Testis (tissue), 2 donors: ENCODE measurements at regions not wholly inside any gene's neighbourhood (a gene's known extent, or its start where the extent isn't known, plus 50 kb on each side); places are given as distances from the start of the nearest gene placed in this dataset.
A peak's percentile ranks its signal among the peaks of the same experiment; 100 is the strongest.

ENCODE experiments used
- DNase-seq: peaks from one replicate; pipeline ENCODE4 v3.0.0-alpha.2; 2019
- H3K27ac ChIP-seq, 2 donors: fragments of 200-600 bp; sonication (generic); one replicate each; pipeline ENCODE4 v1.5.1; 2019
- H3K27me3 ChIP-seq: fragments of 200-600 bp; sonication (generic); one replicate; pipeline ENCODE4 v1.5.1; 2019
- H3K36me3 ChIP-seq: fragments of 200-600 bp; sonication (generic); one replicate; pipeline ENCODE4 v1.5.1; 2017; ENCODE audit warnings: low read depth; ENCODE audit errors: missing control alignments
- H3K4me1 ChIP-seq: fragments of 200-600 bp; sonication (generic); one replicate; pipeline ENCODE4 v1.5.1; 2019
- H3K4me3 ChIP-seq, 2 donors: fragments of 200-600 bp; sonication (generic); one replicate each; pipeline ENCODE4 v1.5.1; 2017 to 2019
- H3K9me3 ChIP-seq: fragments of 200-600 bp; sonication (generic); one replicate; pipeline ENCODE4 v1.5.1; 2017
- CTCF ChIP-seq, 3 experiments: fragments of 450-650 bp in 2 of 3; fragments of 200-600 bp in 1 of 3; sonication (generic) in 1 of 3; IDR thresholded peaks; one replicate each; pipeline ENCODE4 v1.5.1; 2016 to 2019; ENCODE audit warnings: antibody characterized with exemption in 3 of 3, mild to moderate bottlenecking in 2 of 3, moderate library complexity in 1 of 3
- POLR2A ChIP-seq: fragments of 450-650 bp; IDR thresholded peaks from one replicate; pipeline ENCODE4 v1.6.1; 2017; ENCODE audit warnings: antibody characterized with exemption, mild to moderate bottlenecking, moderate library complexity
- WGBS, 2 donors: methylation state at CpG; one replicate each; pipeline ENCODE4 v1.1.5; 2018; 5-methylcytosine and 5-hydroxymethylcytosine counted together
- intact Hi-C: fragments of 100-400 bp; cut with DNase I; formaldehyde crosslinking; loops from one replicate; pipeline ENCODE4 v1.15.1; 2023; ENCODE audit warnings: low total_unique reads

GRCh38 chr4:126939401-126939800 is 693.4 kb upstream of the INTU start:
- 81 to 82% methylated on average over 2 of the region's 2 CpGs for WGBS, 2 donors
- Histone ChIP-seq H3K27me3 (no peaks in the 10 kb centered on the region), H3K9me3 (no peaks in the 10 kb centered on the region), H3K36me3 (no peaks in the 10 kb centered on the region), H3K4me3 (no peak overlapping the region), H3K27ac (no peak overlapping the region), H3K4me1 (no peaks in the 10 kb centered on the region)
- no peak for DNase-seq
- TF ChIP-seq POLR2A (no peak), CTCF (IDR thresholded peaks at IDR 0.05) (no peak)
- intact Hi-C loops, result no loop called here

GRCh38 chr4:126947536-126947935 is 685.2 kb upstream of the INTU start:
- DNase-seq, result no peak
- H3K27me3 ChIP-seq, result no peaks in the 10 kb centered on the region
- no peak overlapping the region for H3K4me3 ChIP-seq
- WGBS, 2 donors, result 82 to 87% methylated on average over 3 of the region's 3 CpGs
- no peaks in the 10 kb centered on the region for H3K9me3 ChIP-seq
- H3K36me3 ChIP-seq, result no peaks in the 10 kb centered on the region
- intact Hi-C loops, result no loop called here
- no peak overlapping the region for H3K27ac ChIP-seq
- TF ChIP-seq CTCF (IDR thresholded peaks at IDR 0.05), result no peak
- no peak for TF ChIP-seq POLR2A
- H3K4me1 ChIP-seq, result no peaks in the 10 kb centered on the region

GRCh38 chr4:126954537-126955291 is 678.0 kb upstream of the INTU start:
- no peak for DNase-seq
- intact Hi-C loops, result no loop called here
- H3K4me3 ChIP-seq, result no peak overlapping the region
- H3K9me3 ChIP-seq, result no peaks in the 10 kb centered on the region
- 74 to 77% methylated on average over 5 of the region's 5 CpGs for WGBS, 2 donors
- TF ChIP-seq CTCF (IDR thresholded peaks at IDR 0.05) (no peak), POLR2A (no peak)
- H3K4me1 ChIP-seq, result no peaks in the 10 kb centered on the region
- H3K36me3 ChIP-seq, result no peaks in the 10 kb centered on the region
- H3K27ac ChIP-seq, result no peak overlapping the region
- no peaks in the 10 kb centered on the region for H3K27me3 ChIP-seq

- no peak overlapping the region for H3K27ac ChIP-seq
- WGBS, 2 donors, result 47 to 74% methylated on average over 12 to 21 of the region's 21 CpGs
- DNase-seq, result peak; percentile 15
- no peaks in the 10 kb centered on the region for H3K27me3 ChIP-seq
- H3K9me3 ChIP-seq, result no peaks in the 10 kb centered on the region
- TF ChIP-seq CTCF (IDR thresholded peaks at IDR 0.05) (no peak), POLR2A (no peak)
- H3K4me3 ChIP-seq, result peak overlapping the region; percentile 29 to 32
- no peaks in the 10 kb centered on the region for H3K36me3 ChIP-seq
- no peaks in the 10 kb centered on the region for H3K4me1 ChIP-seq
- intact Hi-C loops, result no loop called here
These were observed 677.2 kb upstream of the INTU start for GRCh38 chr4:126955292-126956183.
